Fibroblast of villous mesenchyme (primary cell): ENCODE measurements at regions not wholly inside any gene's neighbourhood (a gene's known extent, or its start where the extent isn't known, plus 50 kb on each side); places are given as distances from the start of the nearest gene placed in this dataset.
"Not testable (repeated sequence)": the region's sequence is repeated elsewhere in the genome, so short reads cannot be mapped to it uniquely, and the experiment has no call there.

ENCODE experiments used
- DNase-seq: peaks from one replicate; pipeline ENCODE4 v3.0.0-alpha.2; 2010; ENCODE audit warnings: low read depth
- H3K4me3 ChIP-seq: 2 replicates; pipeline ENCODE4 v1.5.1; 2011; ENCODE audit warnings: low read depth, mild to moderate bottlenecking, low read length
- TF ChIP-seq, protein P1 (sequence below): IDR thresholded peaks from 2 replicates; pipeline ENCODE4 v1.5.1; 2012; ENCODE audit warnings: low read depth, mild to moderate bottlenecking, low read length; ENCODE audit not compliant: insufficient read depth

DNA sequence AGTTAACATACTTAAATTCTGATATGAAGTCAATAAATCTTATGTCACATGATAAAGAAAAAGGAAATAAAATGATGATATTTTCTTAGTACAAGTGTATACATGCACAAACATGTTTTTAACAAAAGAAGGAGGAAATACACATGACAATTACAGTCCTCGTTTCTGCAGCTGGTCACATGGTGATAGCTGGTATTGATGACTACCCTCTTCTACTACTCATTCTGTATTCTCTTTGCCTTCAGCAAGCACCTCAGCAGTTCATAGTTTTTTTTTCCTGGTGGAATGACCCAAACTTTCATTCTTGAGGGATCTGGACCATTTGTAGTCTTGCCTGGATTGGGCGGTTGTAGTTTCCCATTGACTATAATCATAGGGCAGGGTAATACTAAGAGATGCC is 64.4 kb upstream of the CFAP126 start:
- no peak overlapping the region for H3K4me3 ChIP-seq
- DNase-seq: no peak
- TF ChIP-seq, protein P1, sequence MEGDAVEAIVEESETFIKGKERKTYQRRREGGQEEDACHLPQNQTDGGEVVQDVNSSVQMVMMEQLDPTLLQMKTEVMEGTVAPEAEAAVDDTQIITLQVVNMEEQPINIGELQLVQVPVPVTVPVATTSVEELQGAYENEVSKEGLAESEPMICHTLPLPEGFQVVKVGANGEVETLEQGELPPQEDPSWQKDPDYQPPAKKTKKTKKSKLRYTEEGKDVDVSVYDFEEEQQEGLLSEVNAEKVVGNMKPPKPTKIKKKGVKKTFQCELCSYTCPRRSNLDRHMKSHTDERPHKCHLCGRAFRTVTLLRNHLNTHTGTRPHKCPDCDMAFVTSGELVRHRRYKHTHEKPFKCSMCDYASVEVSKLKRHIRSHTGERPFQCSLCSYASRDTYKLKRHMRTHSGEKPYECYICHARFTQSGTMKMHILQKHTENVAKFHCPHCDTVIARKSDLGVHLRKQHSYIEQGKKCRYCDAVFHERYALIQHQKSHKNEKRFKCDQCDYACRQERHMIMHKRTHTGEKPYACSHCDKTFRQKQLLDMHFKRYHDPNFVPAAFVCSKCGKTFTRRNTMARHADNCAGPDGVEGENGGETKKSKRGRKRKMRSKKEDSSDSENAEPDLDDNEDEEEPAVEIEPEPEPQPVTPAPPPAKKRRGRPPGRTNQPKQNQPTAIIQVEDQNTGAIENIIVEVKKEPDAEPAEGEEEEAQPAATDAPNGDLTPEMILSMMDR: no peak

DNA sequence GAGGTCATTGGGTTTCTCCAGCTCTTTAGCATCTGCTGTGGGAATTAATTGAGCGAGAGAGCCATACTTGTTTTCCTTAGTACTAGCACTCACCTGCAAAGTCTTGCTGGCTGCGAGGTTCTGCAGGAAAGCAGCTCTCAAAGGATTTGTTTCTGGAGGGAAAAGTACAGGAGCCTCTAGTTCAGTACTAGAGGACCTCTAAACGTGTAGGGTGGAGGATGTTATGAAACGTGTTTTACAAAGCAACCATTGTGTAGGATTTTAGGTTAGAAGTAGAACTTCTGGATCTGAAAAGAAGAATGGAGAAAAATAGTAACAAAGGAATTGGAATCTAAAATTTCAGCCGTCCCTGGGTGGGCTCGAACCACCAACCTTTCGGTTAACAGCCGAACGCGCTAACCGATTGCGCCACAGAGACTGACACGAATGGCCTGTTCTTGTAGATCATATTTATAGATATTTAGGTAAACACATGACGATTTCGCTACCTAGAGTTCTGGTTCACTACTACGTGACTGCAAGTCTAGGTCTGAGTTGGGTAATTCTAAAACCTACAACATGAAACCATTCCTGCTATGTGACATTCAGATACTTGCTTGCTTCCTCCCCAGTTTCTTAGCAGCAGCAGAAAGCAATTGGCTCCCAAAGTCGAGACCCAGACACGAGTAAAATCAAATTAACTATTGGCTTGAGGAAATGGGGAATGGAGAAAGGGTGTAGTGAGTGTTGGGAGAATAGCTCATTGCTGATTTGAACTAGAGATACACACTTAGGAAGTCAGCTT is 60.2 kb upstream of the CFAP126 start:
- DNase-seq: peak; percentile 42
- TF ChIP-seq, protein P1: no peak
- no peak overlapping the region for H3K4me3 ChIP-seq

DNA sequence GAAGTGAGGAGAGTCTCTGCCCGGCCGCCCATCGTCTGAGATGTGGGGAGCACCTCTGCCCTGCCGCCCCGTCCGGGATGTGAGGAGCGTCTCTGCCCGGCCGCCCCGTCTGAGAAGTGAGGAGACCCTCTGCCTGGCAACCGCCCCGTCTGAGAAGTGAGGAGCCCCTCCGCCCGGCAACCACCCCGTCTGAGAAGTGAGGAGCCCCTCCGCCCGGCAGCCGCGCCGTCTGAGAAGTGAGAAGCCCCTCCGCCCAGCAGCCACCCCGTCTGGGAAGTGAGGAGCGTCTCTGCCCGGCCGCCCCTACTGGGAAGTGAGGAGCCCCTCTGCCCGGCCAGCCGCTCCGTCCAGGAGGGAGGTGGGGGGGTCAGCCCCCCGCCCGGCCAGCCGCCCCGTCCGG is 55.2 kb upstream of the CFAP126 start:
- H3K4me3 ChIP-seq, DNase-seq: not testable (repeated sequence)

GRCh38 chr1:161421456-161421855 is 53.8 kb upstream of the CFAP126 start:
- DNase-seq: no peak
- H3K4me3 ChIP-seq: no peak overlapping the region
- TF ChIP-seq, protein P1: no peak

GRCh38 chr1:161420763-161421455 is 53.2 kb upstream of the CFAP126 start:
- TF ChIP-seq, protein P1: no peak
- no peak overlapping the region for H3K4me3 ChIP-seq
- DNase-seq: no peak

- H3K4me3 ChIP-seq, DNase-seq: not testable (repeated sequence)
These were observed 49.9 kb upstream of the CFAP126 start for GRCh38 chr1:161417536-161417935.
